IPS-18a (cell line): ENCODE measurements at regions not wholly inside any gene's neighbourhood (a gene's known extent, or its start where the extent isn't known, plus 50 kb on each side); places are given as distances from the start of the nearest gene placed in this dataset.

Experiments used
- H3K27ac ChIP-seq: one replicate; pipeline ENCODE4 v1.5.1; 2013; ENCODE audit warnings: low read length
- H3K27me3 ChIP-seq: one replicate; pipeline ENCODE4 v1.6.1; 2013; ENCODE audit warnings: mild to moderate bottlenecking, low read length; ENCODE audit not compliant: control insufficient read depth, insufficient read depth
- H3K36me3 ChIP-seq: one replicate; pipeline ENCODE4 v1.6.1; 2013; ENCODE audit warnings: low read depth, low read length; ENCODE audit not compliant: control insufficient read depth
- H3K4me1 ChIP-seq: one replicate; pipeline ENCODE4 v1.6.1; 2013; ENCODE audit warnings: low read depth, low read length; ENCODE audit not compliant: control insufficient read depth
- H3K4me3 ChIP-seq: one replicate; pipeline ENCODE4 v1.5.1; 2013; ENCODE audit warnings: low read length
- H3K9ac ChIP-seq: one replicate; pipeline ENCODE4 v1.6.1; 2013; ENCODE audit warnings: mild to moderate bottlenecking, low read length, moderate library complexity
- H3K9me3 ChIP-seq: one replicate; pipeline ENCODE4 v1.6.1; 2013; ENCODE audit warnings: low read depth, low read length; ENCODE audit not compliant: control insufficient read depth

- no peaks in the 10 kb centered on the region for H3K36me3 ChIP-seq
- H3K27ac ChIP-seq, result no peak overlapping the region
- H3K4me1 ChIP-seq, result no peaks in the 10 kb centered on the region
- H3K4me3 ChIP-seq, result no peak overlapping the region
- H3K27me3 ChIP-seq, result no peaks in the 10 kb centered on the region
- no peaks in the 10 kb centered on the region for H3K9me3 ChIP-seq
- H3K9ac ChIP-seq, result no peak overlapping the region
Observed at GRCh38 chr2:13091455-13091854, 374.7 kb downstream of the TRIB2 start.

GRCh38 chr2:13091861-13092378 is 375.2 kb downstream of the TRIB2 start:
- no peak overlapping the region for H3K9ac ChIP-seq
- H3K9me3 ChIP-seq, result no peaks in the 10 kb centered on the region
- no peaks in the 10 kb centered on the region for H3K36me3 ChIP-seq
- H3K27me3 ChIP-seq, result no peaks in the 10 kb centered on the region
- no peak overlapping the region for H3K4me3 ChIP-seq
- no peaks in the 10 kb centered on the region for H3K4me1 ChIP-seq
- H3K27ac ChIP-seq, result no peak overlapping the region

- H3K9ac ChIP-seq, result no peak overlapping the region
- H3K36me3 ChIP-seq, result no peaks in the 10 kb centered on the region
- no peak overlapping the region for H3K4me3 ChIP-seq
- peaks cover 3% of the 10 kb centered on the region for H3K9me3 ChIP-seq
- no peaks in the 10 kb centered on the region for H3K27me3 ChIP-seq
- H3K27ac ChIP-seq, result no peak overlapping the region
- no peaks in the 10 kb centered on the region for H3K4me1 ChIP-seq
Observed at GRCh38 chr2:13093416-13093991, 376.8 kb downstream of the TRIB2 start.

GRCh38 chr2:13102397-13103063 is 385.8 kb downstream of the TRIB2 start:
- H3K36me3 ChIP-seq, result no peaks in the 10 kb centered on the region
- no peak overlapping the region for H3K9ac ChIP-seq
- no peaks in the 10 kb centered on the region for H3K4me1 ChIP-seq
- peaks cover 3% of the 10 kb centered on the region for H3K9me3 ChIP-seq
- no peak overlapping the region for H3K4me3 ChIP-seq
- H3K27me3 ChIP-seq, result no peaks in the 10 kb centered on the region
- no peak overlapping the region for H3K27ac ChIP-seq

GRCh38 chr2:13103151-13103550 is 386.4 kb downstream of the TRIB2 start:
- Histone ChIP-seq H3K9me3 (peaks cover 3% of the 10 kb centered on the region), H3K36me3 (no peaks in the 10 kb centered on the region), H3K4me3 (no peak overlapping the region), H3K9ac (no peak overlapping the region), H3K4me1 (no peaks in the 10 kb centered on the region), H3K27ac (no peak overlapping the region), H3K27me3 (no peaks in the 10 kb centered on the region)

GRCh38 chr2:13103778-13104493 is 387.2 kb downstream of the TRIB2 start:
- no peak overlapping the region for H3K27ac ChIP-seq
- H3K9me3 ChIP-seq, result no peaks in the 10 kb centered on the region
- no peaks in the 10 kb centered on the region for H3K36me3 ChIP-seq
- H3K9ac ChIP-seq, result no peak overlapping the region
- no peaks in the 10 kb centered on the region for H3K27me3 ChIP-seq
- H3K4me1 ChIP-seq, result no peaks in the 10 kb centered on the region
- H3K4me3 ChIP-seq, result no peak overlapping the region

GRCh38 chr2:13104723-13105122 is 388.0 kb downstream of the TRIB2 start:
- H3K9me3 ChIP-seq, result no peaks in the 10 kb centered on the region
- no peak overlapping the region for H3K9ac ChIP-seq
- H3K27ac ChIP-seq, result no peak overlapping the region
- no peaks in the 10 kb centered on the region for H3K36me3 ChIP-seq
- H3K4me1 ChIP-seq, result no peaks in the 10 kb centered on the region
- H3K27me3 ChIP-seq, result no peaks in the 10 kb centered on the region
- no peak overlapping the region for H3K4me3 ChIP-seq

- H3K4me3 ChIP-seq, result no peak overlapping the region
- no peak overlapping the region for H3K9ac ChIP-seq
- H3K36me3 ChIP-seq, result no peaks in the 10 kb centered on the region
- H3K4me1 ChIP-seq, result no peaks in the 10 kb centered on the region
- no peaks in the 10 kb centered on the region for H3K9me3 ChIP-seq
- H3K27me3 ChIP-seq, result no peaks in the 10 kb centered on the region
- H3K27ac ChIP-seq, result no peak overlapping the region
Observed at GRCh38 chr2:13106302-13106701, 389.6 kb downstream of the TRIB2 start.

GRCh38 chr2:13109516-13109915 is 392.8 kb downstream of the TRIB2 start:
- Histone ChIP-seq H3K9ac (no peak overlapping the region), H3K4me3 (no peak overlapping the region), H3K4me1 (no peaks in the 10 kb centered on the region), H3K27me3 (no peaks in the 10 kb centered on the region), H3K36me3 (no peaks in the 10 kb centered on the region), H3K9me3 (no peaks in the 10 kb centered on the region), H3K27ac (no peak overlapping the region)

GRCh38 chr2:13110825-13111224 is 394.1 kb downstream of the TRIB2 start:
- Histone ChIP-seq H3K27ac (no peak overlapping the region), H3K4me1 (no peaks in the 10 kb centered on the region), H3K27me3 (no peaks in the 10 kb centered on the region), H3K36me3 (no peaks in the 10 kb centered on the region), H3K9me3 (no peaks in the 10 kb centered on the region), H3K9ac (no peak overlapping the region), H3K4me3 (no peak overlapping the region)

GRCh38 chr2:13113002-13113401 is 396.3 kb downstream of the TRIB2 start:
- Histone ChIP-seq H3K36me3 (no peaks in the 10 kb centered on the region), H3K4me1 (no peaks in the 10 kb centered on the region), H3K27me3 (no peaks in the 10 kb centered on the region), H3K27ac (no peak overlapping the region), H3K9ac (no peak overlapping the region), H3K4me3 (no peak overlapping the region), H3K9me3 (no peaks in the 10 kb centered on the region)
